ENCODE measurements at regions not wholly inside any gene's neighbourhood (a gene's known extent, or its start where the extent isn't known, plus 50 kb on each side); places are given as distances from the start of the nearest gene placed in this dataset.

DNA sequence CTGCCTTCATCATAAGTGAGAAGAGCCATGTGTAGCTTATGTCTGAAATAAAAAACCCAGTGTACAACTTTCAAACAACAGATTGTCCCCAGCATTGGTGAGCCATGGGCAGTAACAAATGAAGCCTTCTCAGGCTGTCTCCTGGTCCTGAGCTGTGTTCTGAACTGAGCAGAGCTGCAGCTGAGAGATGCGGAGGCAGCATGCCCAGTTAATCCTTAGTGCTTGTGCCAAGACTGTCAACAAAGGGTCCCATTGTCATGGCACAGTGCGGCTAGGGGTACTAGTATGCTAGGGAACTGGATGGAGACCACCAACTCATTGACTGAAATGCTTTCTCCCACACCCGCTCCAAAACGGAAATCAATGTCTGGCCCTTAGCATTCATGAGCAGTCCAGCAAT lies 154.3 kb downstream of the RMST start:
- Mint-ChIP-seq H3K36me3 (ENCODE audit: low read depth) (no peaks in the 10 kb centered on the region), H3K27ac (no peak overlapping the region), H3K4me1 (ENCODE audit: low read depth) (no peaks in the 10 kb centered on the region), H3K4me3 (no peak overlapping the region), H3K9me3 (peaks cover 5% of the 10 kb centered on the region), H3K27me3 (ENCODE audit: low read depth) (no peaks in the 10 kb centered on the region)
- intact Hi-C loops (cut with micrococcal nuclease) = no loop called here
- CTCF ChIA-PET = no interaction called here
- no peak for DNase-seq

DNA sequence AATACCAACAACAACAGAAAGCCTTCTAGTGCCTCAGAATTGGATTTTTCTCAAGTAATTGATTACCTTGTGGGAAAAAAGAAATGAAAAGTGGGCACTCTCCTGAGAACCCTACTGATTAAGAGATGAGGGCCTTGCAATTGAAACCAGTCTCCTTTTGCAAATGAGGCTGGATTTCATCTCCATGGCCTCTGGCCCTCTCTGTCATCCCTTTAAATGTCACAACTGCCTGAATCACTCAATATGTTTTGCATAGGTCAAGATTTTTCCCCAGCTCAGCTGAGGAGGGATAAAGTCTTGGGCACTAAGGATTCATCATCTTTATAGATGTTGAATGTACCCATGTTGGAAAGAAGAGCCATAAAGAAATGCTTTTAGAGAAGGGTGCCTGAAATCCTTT lies 166.4 kb downstream of the RMST start:
- Mint-ChIP-seq H3K27me3 (ENCODE audit: low read depth) (no peaks in the 10 kb centered on the region), H3K4me3 (no peak overlapping the region), H3K4me1 (ENCODE audit: low read depth) (no peaks in the 10 kb centered on the region), H3K36me3 (ENCODE audit: low read depth) (no peaks in the 10 kb centered on the region), H3K27ac (no peak overlapping the region), H3K9me3 (no peaks in the 10 kb centered on the region)
- DNase-seq = no peak
- CTCF ChIA-PET = no interaction called here
- intact Hi-C loops (cut with micrococcal nuclease) = no loop called here

DNA sequence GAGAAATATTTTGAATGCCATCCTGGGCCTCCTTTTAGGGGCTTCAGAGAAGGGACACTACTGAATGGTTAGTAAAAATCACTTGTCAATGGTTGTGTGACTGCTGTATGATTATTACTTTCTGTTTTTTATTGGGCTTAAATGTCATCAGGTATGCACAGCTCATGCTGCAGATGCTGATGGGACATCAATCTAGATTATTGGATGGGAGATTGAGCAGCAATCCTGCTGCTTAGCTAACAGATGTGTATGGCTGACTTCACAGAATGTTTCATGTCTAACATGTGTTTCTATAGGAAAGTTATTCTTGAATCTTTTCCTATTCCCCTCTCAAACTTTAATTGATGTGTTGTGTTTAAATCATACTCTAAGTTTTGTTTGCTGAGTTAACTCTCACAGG lies 166.8 kb downstream of the RMST start:
- CTCF ChIA-PET = no interaction called here
- intact Hi-C loops (cut with micrococcal nuclease) = no loop called here
- Mint-ChIP-seq H3K36me3 (ENCODE audit: low read depth) (no peaks in the 10 kb centered on the region), H3K4me1 (ENCODE audit: low read depth) (no peaks in the 10 kb centered on the region), H3K27me3 (ENCODE audit: low read depth) (no peaks in the 10 kb centered on the region), H3K27ac (no peak overlapping the region), H3K9me3 (no peaks in the 10 kb centered on the region), H3K4me3 (no peak overlapping the region)
- no peak for DNase-seq

DNA sequence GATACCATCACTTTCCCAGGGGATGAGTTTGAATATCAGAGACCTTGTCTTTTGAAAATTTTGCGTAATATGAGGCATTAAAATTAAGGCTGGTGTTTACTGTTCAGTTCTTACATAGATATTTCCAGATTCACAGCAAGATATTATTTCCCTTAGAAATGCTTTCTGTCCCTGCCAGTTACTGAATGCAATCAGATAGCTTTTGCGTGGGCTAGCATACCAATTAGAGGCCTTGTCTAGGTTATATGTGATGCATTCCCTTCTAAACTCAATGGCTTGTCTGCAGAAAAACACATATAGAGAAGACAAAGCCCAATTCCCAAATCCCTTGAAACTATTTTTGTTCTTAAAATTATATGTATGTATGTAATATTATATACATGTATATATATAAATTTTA lies 167.8 kb downstream of the RMST start:
- intact Hi-C loops (cut with micrococcal nuclease) = loop anchor here (5.0 kb wide), 1 partner anchor 463 kb away; no protein-coding TSS in a partner anchor
- no peak overlapping the region for H3K4me3 Mint-ChIP-seq
- no peak overlapping the region for H3K27ac Mint-ChIP-seq
- no peak for DNase-seq
- no peaks in the 10 kb centered on the region for H3K4me1 Mint-ChIP-seq (ENCODE audit: low read depth)
- H3K27me3 Mint-ChIP-seq (ENCODE audit: low read depth) = no peaks in the 10 kb centered on the region
- no peaks in the 10 kb centered on the region for H3K9me3 Mint-ChIP-seq
- no peaks in the 10 kb centered on the region for H3K36me3 Mint-ChIP-seq (ENCODE audit: low read depth)
- CTCF ChIA-PET = no interaction called here

DNA sequence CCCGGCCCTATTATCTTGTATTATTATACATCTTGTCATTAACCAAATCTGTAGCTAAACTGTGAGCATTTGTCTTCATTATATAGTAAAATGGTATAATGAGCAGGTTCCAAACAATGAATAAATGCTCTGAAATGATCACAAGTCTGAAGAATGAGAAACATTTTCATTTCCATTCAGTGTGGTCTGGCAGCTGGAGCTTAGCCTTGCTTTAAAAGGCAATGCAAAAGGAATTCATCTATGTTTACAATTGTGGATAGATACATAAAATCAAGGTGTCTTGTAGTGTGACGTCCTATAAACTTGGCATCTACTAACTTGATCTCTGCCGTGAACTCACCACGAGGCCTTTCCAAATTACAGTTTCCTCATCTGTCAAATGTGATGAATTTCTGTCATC lies 168.3 kb downstream of the RMST start:
- Mint-ChIP-seq H3K27me3 (ENCODE audit: low read depth) (no peaks in the 10 kb centered on the region), H3K4me3 (no peak overlapping the region), H3K36me3 (ENCODE audit: low read depth) (no peaks in the 10 kb centered on the region), H3K4me1 (ENCODE audit: low read depth) (no peaks in the 10 kb centered on the region), H3K9me3 (no peaks in the 10 kb centered on the region), H3K27ac (no peak overlapping the region)
- DNase-seq = no peak
- intact Hi-C loops (cut with micrococcal nuclease) = loop anchor here (5.0 kb wide), 1 partner anchor 464 kb away; no protein-coding TSS in a partner anchor
- CTCF ChIA-PET = no interaction called here

DNA sequence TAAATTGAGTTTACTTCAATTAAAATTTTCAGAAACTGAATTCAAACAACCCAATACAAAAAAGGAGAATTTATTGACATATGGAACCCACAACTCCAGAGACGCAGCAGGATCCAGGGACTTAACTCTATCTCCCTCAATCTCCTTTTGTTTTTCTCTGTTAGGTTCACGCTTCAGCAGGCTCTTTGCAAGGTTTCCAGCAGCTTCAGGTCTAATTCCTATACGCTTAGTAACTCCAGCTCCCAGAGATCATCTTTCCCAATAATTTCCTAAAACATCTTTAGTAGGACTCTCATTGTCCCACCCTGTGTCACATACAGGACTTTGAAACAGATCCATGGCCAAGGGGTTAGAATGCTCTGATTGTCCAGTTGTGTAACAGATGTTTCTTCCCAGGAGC lies 175.2 kb downstream of the RMST start:
- DNase-seq = no peak
- intact Hi-C loops (cut with micrococcal nuclease) = no loop called here
- no peaks in the 10 kb centered on the region for H3K36me3 Mint-ChIP-seq (ENCODE audit: low read depth)
- CTCF ChIA-PET = no interaction called here
- H3K27me3 Mint-ChIP-seq (ENCODE audit: low read depth) = no peaks in the 10 kb centered on the region
- no peak overlapping the region for H3K27ac Mint-ChIP-seq
- H3K4me3 Mint-ChIP-seq = no peak overlapping the region
- H3K9me3 Mint-ChIP-seq = no peaks in the 10 kb centered on the region
- no peaks in the 10 kb centered on the region for H3K4me1 Mint-ChIP-seq (ENCODE audit: low read depth)

DNA sequence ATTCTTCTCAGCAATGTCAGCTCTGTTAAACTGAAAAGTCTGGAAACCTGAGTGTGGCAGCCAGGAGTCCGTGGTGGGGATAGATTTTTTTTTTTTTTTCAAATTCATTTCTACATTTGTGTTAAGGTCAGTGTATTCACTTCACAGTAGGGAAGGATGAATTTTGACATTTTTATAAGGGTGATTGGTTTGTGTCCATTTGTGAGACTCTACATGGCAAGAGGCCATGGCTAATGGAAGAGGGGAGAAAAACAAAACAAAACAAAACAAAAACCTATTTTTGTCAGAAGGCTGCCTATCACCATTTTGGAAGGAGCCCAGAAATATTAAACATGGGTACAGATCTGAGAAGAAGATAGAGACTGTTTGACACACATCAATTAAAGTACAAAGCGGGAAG lies 176.1 kb downstream of the RMST start:
- H3K36me3 Mint-ChIP-seq (ENCODE audit: low read depth) = no peaks in the 10 kb centered on the region

DNA sequence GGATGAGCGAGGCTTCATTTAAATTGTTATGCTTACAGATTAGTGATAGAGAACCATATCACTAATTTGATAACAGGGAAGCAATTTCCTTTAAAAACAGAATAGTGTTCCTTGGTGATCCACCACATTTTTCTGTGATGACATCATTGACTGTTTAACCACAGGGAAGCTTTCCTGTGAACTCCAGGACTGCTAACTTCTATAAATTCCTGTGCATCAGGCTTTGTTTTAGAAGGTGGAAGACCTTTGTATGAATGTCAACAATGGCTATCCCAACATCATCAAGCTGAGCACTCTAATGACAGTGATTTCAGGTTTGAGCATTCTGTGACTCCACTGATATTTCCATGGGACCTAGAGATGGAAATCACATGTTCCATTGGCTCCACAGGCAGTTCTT lies 177.1 kb downstream of the RMST start:
- DNase-seq = no peak
- CTCF ChIA-PET = no interaction called here
- Mint-ChIP-seq H3K4me1 (ENCODE audit: low read depth) (no peaks in the 10 kb centered on the region), H3K9me3 (no peaks in the 10 kb centered on the region), H3K36me3 (ENCODE audit: low read depth) (no peaks in the 10 kb centered on the region), H3K27me3 (ENCODE audit: low read depth) (no peaks in the 10 kb centered on the region), H3K4me3 (no peak overlapping the region), H3K27ac (no peak overlapping the region)
- intact Hi-C loops (cut with micrococcal nuclease) = no loop called here

More for the DNA sequence above, 176.1 kb downstream of the RMST start:
- H3K27me3 Mint-ChIP-seq (ENCODE audit: low read depth) = no peaks in the 10 kb centered on the region
- CTCF ChIA-PET = no interaction called here
- no peaks in the 10 kb centered on the region for H3K9me3 Mint-ChIP-seq
- no peak overlapping the region for H3K4me3 Mint-ChIP-seq
- intact Hi-C loops (cut with micrococcal nuclease) = no loop called here
- H3K27ac Mint-ChIP-seq = no peak overlapping the region
- H3K4me1 Mint-ChIP-seq (ENCODE audit: low read depth) = no peaks in the 10 kb centered on the region
- DNase-seq = no peak

DNA sequence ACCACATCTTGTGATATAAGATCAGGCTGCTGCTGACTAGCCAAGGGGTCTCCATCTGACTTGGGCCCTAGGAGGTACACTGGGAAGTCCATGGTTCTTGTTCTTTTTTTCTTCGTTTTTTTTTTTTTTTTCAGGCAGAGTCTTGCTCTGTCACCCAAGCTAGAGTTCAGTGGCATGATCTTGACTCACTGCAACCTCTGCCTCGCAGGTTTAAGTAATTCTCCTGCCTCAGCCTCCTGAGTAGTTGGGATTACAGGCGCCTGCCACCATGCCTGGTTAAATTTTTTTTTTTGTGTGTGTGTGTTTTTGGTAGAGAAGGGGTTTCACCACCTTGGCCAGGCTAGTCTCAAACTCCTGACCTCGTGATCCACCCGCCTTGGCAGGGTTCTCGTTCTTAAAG lies 178.2 kb downstream of the RMST start:
- no peak for DNase-seq
- CTCF ChIA-PET = no interaction called here
- H3K27ac Mint-ChIP-seq = no peak overlapping the region
- H3K9me3 Mint-ChIP-seq = no peaks in the 10 kb centered on the region
- H3K4me3 Mint-ChIP-seq = no peak overlapping the region
- H3K36me3 Mint-ChIP-seq (ENCODE audit: low read depth) = no peaks in the 10 kb centered on the region
- no peaks in the 10 kb centered on the region for H3K27me3 Mint-ChIP-seq (ENCODE audit: low read depth)
- intact Hi-C loops (cut with micrococcal nuclease) = no loop called here
- H3K4me1 Mint-ChIP-seq (ENCODE audit: low read depth) = no peaks in the 10 kb centered on the region

DNA sequence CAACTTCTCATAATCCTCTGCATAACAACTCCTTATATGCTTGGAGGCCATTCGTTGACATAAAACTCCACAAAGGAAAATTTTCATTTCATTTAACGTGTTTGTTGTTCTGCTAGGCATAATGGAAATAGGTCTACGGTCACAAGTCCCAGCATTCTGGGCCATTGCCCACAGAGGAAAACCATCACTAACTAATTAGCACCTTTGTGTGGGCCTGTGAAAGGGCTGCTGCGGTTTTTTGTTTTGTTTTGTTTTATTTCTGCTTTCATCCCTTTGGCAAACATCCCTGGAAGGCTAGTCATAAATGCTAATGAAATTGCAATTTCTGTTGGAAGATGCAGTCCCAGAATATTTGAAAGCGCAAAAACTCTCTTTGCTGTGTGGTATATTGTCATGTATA lies 180.3 kb downstream of the RMST start:
- no peaks in the 10 kb centered on the region for H3K4me1 Mint-ChIP-seq (ENCODE audit: low read depth)
- CTCF ChIA-PET = no interaction called here
- no peaks in the 10 kb centered on the region for H3K36me3 Mint-ChIP-seq (ENCODE audit: low read depth)
- intact Hi-C loops (cut with micrococcal nuclease) = no loop called here
- no peak for DNase-seq
- H3K27ac Mint-ChIP-seq = no peak overlapping the region
- H3K27me3 Mint-ChIP-seq (ENCODE audit: low read depth) = no peaks in the 10 kb centered on the region
- H3K9me3 Mint-ChIP-seq = no peaks in the 10 kb centered on the region
- no peak overlapping the region for H3K4me3 Mint-ChIP-seq

DNA sequence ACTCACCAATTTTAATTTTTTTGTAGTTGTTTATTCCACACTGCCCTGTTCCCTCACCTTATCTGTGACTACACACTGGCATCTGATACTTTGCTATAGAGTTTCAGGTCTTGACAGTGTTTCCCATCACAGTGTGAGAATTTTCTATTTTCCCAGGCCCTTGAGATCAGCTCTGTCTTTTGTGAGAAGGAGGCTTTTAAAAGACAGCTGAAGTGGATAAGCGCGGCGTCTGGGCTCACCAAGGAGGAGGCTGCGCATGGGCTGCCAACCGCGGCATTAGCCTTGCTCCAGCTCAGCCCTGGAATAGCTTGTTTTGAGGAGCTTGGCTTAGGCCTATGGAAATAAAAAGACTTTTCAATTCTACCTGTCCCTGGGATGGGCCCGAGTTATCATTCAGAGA lies 181.3 kb downstream of the RMST start:
- Mint-ChIP-seq H3K27ac (no peak overlapping the region), H3K27me3 (ENCODE audit: low read depth) (no peaks in the 10 kb centered on the region), H3K9me3 (no peaks in the 10 kb centered on the region), H3K4me1 (ENCODE audit: low read depth) (no peaks in the 10 kb centered on the region), H3K36me3 (ENCODE audit: low read depth) (no peaks in the 10 kb centered on the region), H3K4me3 (no peak overlapping the region)
- intact Hi-C loops (cut with micrococcal nuclease) = no loop called here
- DNase-seq = no peak
- CTCF ChIA-PET = no interaction called here

DNA sequence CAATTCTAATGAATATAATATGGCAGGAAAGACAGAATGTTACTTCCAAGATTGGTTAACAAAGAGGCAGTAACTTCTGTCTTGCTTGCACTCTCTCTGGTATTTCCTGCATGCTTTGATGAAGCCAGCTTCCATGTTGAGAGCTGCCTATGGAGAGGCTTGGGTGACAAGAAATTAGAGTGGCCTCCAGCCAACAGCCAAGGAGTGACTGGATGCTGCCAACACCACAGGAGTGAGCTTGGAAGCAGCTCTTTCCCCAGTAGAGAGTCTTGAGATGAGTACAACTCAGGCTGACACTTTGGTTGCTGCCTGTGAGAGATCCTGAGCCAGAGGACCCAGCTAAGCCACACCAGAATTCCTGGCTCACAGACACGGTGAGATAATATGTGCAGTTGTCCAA lies 183.1 kb downstream of the RMST start:
- DNase-seq = no peak
- no peaks in the 10 kb centered on the region for H3K4me1 Mint-ChIP-seq (ENCODE audit: low read depth)
- H3K27ac Mint-ChIP-seq = no peak overlapping the region
- no peaks in the 10 kb centered on the region for H3K36me3 Mint-ChIP-seq (ENCODE audit: low read depth)
- H3K27me3 Mint-ChIP-seq (ENCODE audit: low read depth) = no peaks in the 10 kb centered on the region
- CTCF ChIA-PET = no interaction called here
- no peaks in the 10 kb centered on the region for H3K9me3 Mint-ChIP-seq
- intact Hi-C loops (cut with micrococcal nuclease) = no loop called here
- no peak overlapping the region for H3K4me3 Mint-ChIP-seq

DNA sequence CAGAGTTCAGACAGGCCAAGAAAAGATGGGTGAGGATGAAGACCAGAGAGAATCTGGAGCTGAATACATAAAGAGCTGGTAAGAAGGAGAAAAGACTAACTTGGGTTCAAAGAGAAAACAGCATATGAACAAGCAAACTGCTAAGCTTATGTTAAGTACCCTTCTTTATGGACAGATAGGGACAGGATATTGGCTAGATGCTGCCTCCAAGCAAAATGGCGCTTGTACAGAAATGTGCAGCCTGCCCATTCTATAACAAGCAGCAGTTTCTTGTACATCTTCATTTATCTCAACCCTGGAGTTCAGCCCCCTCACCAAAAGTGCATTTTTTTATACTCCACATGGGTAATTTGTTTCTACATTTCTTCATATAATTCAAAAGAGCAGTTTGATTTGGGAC lies 184.5 kb downstream of the RMST start:
- Mint-ChIP-seq H3K36me3 (ENCODE audit: low read depth) (no peaks in the 10 kb centered on the region), H3K4me3 (no peak overlapping the region), H3K4me1 (ENCODE audit: low read depth) (no peaks in the 10 kb centered on the region), H3K27me3 (ENCODE audit: low read depth) (no peaks in the 10 kb centered on the region), H3K27ac (no peak overlapping the region), H3K9me3 (no peaks in the 10 kb centered on the region)
- DNase-seq = no peak
- CTCF ChIA-PET = no interaction called here
- intact Hi-C loops (cut with micrococcal nuclease) = no loop called here

DNA sequence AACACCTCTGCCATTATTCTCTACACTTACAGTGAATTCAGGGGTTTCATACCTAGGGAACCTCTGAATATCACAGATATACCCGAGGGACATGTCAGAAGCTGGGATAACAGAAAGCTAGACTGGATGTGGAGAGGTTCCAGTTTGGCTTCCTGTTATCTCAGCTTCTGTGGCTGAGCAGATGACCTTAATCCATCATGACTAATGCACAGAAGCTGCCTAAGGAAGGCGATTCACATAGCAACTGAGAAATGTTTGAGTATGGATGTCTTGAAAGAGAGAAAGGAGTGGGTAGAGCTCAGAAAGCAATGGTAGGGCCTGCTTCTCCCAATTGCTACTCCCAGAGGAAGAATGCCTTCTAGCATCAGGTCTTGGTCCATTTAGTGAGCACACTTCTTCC lies 187.6 kb downstream of the RMST start:
- intact Hi-C loops (cut with micrococcal nuclease) = no loop called here
- CTCF ChIA-PET = no interaction called here
- Mint-ChIP-seq H3K27ac (no peak overlapping the region), H3K27me3 (ENCODE audit: low read depth) (no peaks in the 10 kb centered on the region), H3K9me3 (peaks cover 1% of the 10 kb centered on the region), H3K4me3 (no peak overlapping the region), H3K4me1 (ENCODE audit: low read depth) (no peaks in the 10 kb centered on the region), H3K36me3 (ENCODE audit: low read depth) (no peaks in the 10 kb centered on the region)
- DNase-seq = no peak
